ENCODE measurements at regions not wholly inside any gene's neighbourhood (a gene's known extent, or its start where the extent isn't known, plus 50 kb on each side); places are given as distances from the start of the nearest gene placed in this dataset.

GRCh38 chr2:238791354-238791753 lies 56.5 kb upstream of the TWIST2 start:
- POLR2A ChIA-PET = no interaction called here
- Histone ChIP-seq H3K9me3 (ENCODE audit: control insufficient read depth, insufficient read depth, low read depth, low read length) (no peaks in the 10 kb centered on the region), H3K27me3 (ENCODE audit: control insufficient read depth, insufficient read depth, low read length) (no peaks in the 10 kb centered on the region), H3K4me1 (ENCODE audit: control insufficient read depth, insufficient read depth, low read length) (peaks cover 4% of the 10 kb centered on the region; the same call in 1 of the 2 replicates), H3K4me3 (ENCODE audit: low read depth in 2 of 2, low read length in 2 of 2) (no peak overlapping the region), H3K36me3 (ENCODE audit: control insufficient read depth, insufficient read depth, low read length) (no peaks in the 10 kb centered on the region), H3K27ac (ENCODE audit: low read length) (no peak overlapping the region)
- CTCF ChIA-PET = no interaction called here
- in situ Hi-C loops (cut with HindIII; ENCODE audit: low pct_unique_long_range_greater_than_20kb, low sequenced_read_pairs) (no loop called here), intact Hi-C loops (cut with micrococcal nuclease; ENCODE audit: unreplicated experiment) (no loop called here)
- BruUV-seq (replicated peaks) = no TSS peak
- TF ChIP-seq REST (IDR thresholded peaks at IDR 0.05; ENCODE audit: insufficient read depth in 1 of 2, low read depth in 2 of 2, low read length in 1 of 2) (no peak), SIN3A (IDR thresholded peaks at IDR 0.05; ENCODE audit: borderline replicate concordance, insufficient read depth, low read depth, low read length) (no peak), CTCF (IDR thresholded peaks at IDR 0.05) (no peak), POLR2AphosphoS5 (IDR thresholded peaks at IDR 0.05; ENCODE audit: low read depth, low read length) (no peak), TCF7L2 (IDR thresholded peaks at IDR 0.05; ENCODE audit: low read depth, low read length) (no peak)
- no peak for ATAC-seq
- no peak for DNase-seq (ENCODE audit: low read depth, low spot score)

- POLR2A ChIA-PET = no interaction called here
- Histone ChIP-seq H3K36me3 (ENCODE audit: control insufficient read depth, insufficient read depth, low read length) (no peaks in the 10 kb centered on the region), H3K4me1 (ENCODE audit: control insufficient read depth, insufficient read depth, low read length) (no peaks in the 10 kb centered on the region), H3K4me3 (ENCODE audit: low read depth in 2 of 2, low read length in 2 of 2) (no peak overlapping the region), H3K9me3 (ENCODE audit: control insufficient read depth, insufficient read depth, low read depth, low read length) (no peaks in the 10 kb centered on the region), H3K27ac (ENCODE audit: low read length) (no peak overlapping the region), H3K27me3 (ENCODE audit: control insufficient read depth, insufficient read depth, low read length) (no peaks in the 10 kb centered on the region; the same call in 1 of the 2 replicates)
- CTCF ChIA-PET = no interaction called here
- TF ChIP-seq REST (IDR thresholded peaks at IDR 0.05; ENCODE audit: insufficient read depth in 1 of 2, low read depth in 2 of 2, low read length in 1 of 2) = no peak
- no peak for TF ChIP-seq CTCF (IDR thresholded peaks at IDR 0.05)
- no peak for TF ChIP-seq TCF7L2 (IDR thresholded peaks at IDR 0.05; ENCODE audit: low read depth, low read length)
- TF ChIP-seq SIN3A (IDR thresholded peaks at IDR 0.05; ENCODE audit: borderline replicate concordance, insufficient read depth, low read depth, low read length) = no peak
- no peak for TF ChIP-seq POLR2AphosphoS5 (IDR thresholded peaks at IDR 0.05; ENCODE audit: low read depth, low read length)
- intact Hi-C loops (cut with micrococcal nuclease; ENCODE audit: unreplicated experiment) (no loop called here), in situ Hi-C loops (cut with HindIII; ENCODE audit: low pct_unique_long_range_greater_than_20kb, low sequenced_read_pairs) (no loop called here)
- no peak for ATAC-seq
- no peak for DNase-seq (ENCODE audit: low read depth, low spot score)
- BruUV-seq (replicated peaks) = no TSS peak
Observed at GRCh38 chr2:238793306-238793705, 54.6 kb upstream of the TWIST2 start.
